Astrocyte (in vitro differentiated cells and primary cell): ENCODE measurements at regions not wholly inside any gene's neighbourhood (a gene's known extent, or its start where the extent isn't known, plus 50 kb on each side); places are given as distances from the start of the nearest gene placed in this dataset.

Experiments
- CTCF ChIP-seq: IDR thresholded peaks from 2 replicates; pipeline ENCODE4 v1.5.1; 2011; ENCODE audit warnings: low read depth, mild to moderate bottlenecking, inconsistent platforms, low read length, moderate library complexity; ENCODE audit not compliant: insufficient read depth
- EZH2 ChIP-seq: IDR thresholded peaks from 2 replicates; pipeline ENCODE4 v1.6.1; 2012; ENCODE audit warnings: mild to moderate bottlenecking, low read length, inconsistent platforms; ENCODE audit not compliant: insufficient read depth

- TF ChIP-seq CTCF (no peak), EZH2 (no peak)
Observed at GRCh38 chr5:25005431-25005830, 360.7 kb upstream of the CDH10 start.
